Lower lobe of right lung (tissue), 2 donors: ENCODE measurements at regions not wholly inside any gene's neighbourhood (a gene's known extent, or its start where the extent isn't known, plus 50 kb on each side); places are given as distances from the start of the nearest gene placed in this dataset.

Source experiments
- ATAC-seq, 2 donors: fragments of 200-7000 bp; cut with Tn5 transposase; one replicate each; pipeline ENCODE4 v1.9.1; 2020 to 2022; ENCODE audit warnings: mild to moderate bottlenecking in 2 of 2, moderate library complexity in 2 of 2
- DNase-seq: peaks from one replicate; pipeline ENCODE4 v3.0.0-alpha.2; 2020
- H3K27ac ChIP-seq: fragments of 200-600 bp; one replicate; pipeline ENCODE4 v1.8.0; 2022
- H3K27me3 ChIP-seq: fragments of 200-600 bp; one replicate; pipeline ENCODE4 v1.8.0; 2022; ENCODE audit warnings: low read depth
- H3K36me3 ChIP-seq: fragments of 200-600 bp; one replicate; pipeline ENCODE4 v1.8.0; 2022; ENCODE audit warnings: mild to moderate bottlenecking
- H3K4me1 ChIP-seq: fragments of 200-600 bp; one replicate; pipeline ENCODE4 v1.8.0; 2022
- H3K4me3 ChIP-seq: fragments of 200-600 bp; one replicate; pipeline ENCODE4 v1.8.0; 2022; ENCODE audit warnings: mild to moderate bottlenecking
- H3K9me3 ChIP-seq: fragments of 200-600 bp; one replicate; pipeline ENCODE4 v1.8.0; 2022
- CTCF ChIP-seq: fragments of 200-600 bp; IDR thresholded peaks from one replicate; pipeline ENCODE4 v1.8.0; 2022; ENCODE audit warnings: antibody characterized with exemption, mild to moderate bottlenecking
- intact Hi-C: fragments of 100-400 bp; cut with DNase I; formaldehyde crosslinking; loops from one replicate; pipeline ENCODE4 v1.11.0; 2022
- donor health status: DM: no; HTN: yes; CAD: no; lungs with severe emphysema.

DNA sequence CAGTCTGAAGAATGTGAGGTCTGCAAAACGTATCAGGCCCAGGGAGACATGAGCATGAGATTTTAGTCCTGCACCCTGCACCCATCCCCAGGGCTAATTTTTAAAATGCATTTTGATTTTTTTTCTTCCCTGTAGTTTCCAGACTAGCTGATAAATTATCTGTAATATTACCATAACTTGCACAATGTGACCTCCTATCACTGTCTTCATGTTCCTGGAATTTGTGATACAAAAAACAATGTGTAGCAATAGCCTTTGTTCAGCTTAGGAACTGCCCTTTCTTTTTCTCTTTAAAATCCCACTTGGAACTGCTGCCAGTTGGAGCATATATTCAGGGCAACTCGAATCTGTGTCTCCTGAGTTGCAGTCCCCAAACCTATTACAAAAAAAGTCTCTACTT, 222.8 kb upstream of the HS6ST1 start:
- Histone ChIP-seq H3K9me3 (no peaks in the 10 kb centered on the region), H3K4me3 (no peak overlapping the region), H3K27me3 (no peaks in the 10 kb centered on the region), H3K36me3 (no peaks in the 10 kb centered on the region), H3K27ac (no peak overlapping the region), H3K4me1 (no peaks in the 10 kb centered on the region)
- ATAC-seq = no peak
- TF ChIP-seq CTCF = no peak
- no peak for DNase-seq
- intact Hi-C loops = no loop called here

- no peak for TF ChIP-seq CTCF
- no peaks in the 10 kb centered on the region for H3K36me3 ChIP-seq
- H3K27me3 ChIP-seq = no peaks in the 10 kb centered on the region
- DNase-seq = no peak
- no peak for ATAC-seq
- H3K4me1 ChIP-seq = no peaks in the 10 kb centered on the region
- intact Hi-C loops = no loop called here
- no peaks in the 10 kb centered on the region for H3K9me3 ChIP-seq
- H3K27ac ChIP-seq = no peak overlapping the region
- H3K4me3 ChIP-seq = no peak overlapping the region
Observed at GRCh38 chr2:128543036-128543435, 224.4 kb upstream of the HS6ST1 start.

DNA sequence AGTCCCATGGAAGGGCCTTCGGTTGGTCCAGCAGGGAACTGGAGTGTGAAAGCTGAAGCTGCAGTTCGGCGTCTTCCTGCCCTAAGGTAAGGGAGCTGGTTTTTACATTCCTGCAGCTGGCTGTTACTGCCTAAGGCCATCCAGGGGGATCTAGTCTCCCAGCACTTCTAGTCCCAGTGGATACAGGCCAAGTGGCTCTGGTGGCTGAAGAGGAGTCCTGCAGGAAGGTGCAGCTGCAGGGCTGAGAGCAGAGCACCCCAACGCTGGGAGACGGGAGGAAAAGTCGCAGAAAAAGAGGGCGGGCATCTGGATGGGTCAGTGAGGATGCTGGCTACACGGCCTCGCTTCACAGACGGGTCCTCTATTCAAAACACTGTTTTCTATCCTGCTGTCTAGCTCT, 225.0 kb upstream of the HS6ST1 start:
- no peaks in the 10 kb centered on the region for H3K27me3 ChIP-seq
- H3K9me3 ChIP-seq = no peaks in the 10 kb centered on the region
- no peak overlapping the region for H3K4me3 ChIP-seq
- TF ChIP-seq CTCF = no peak
- no peak overlapping the region for H3K27ac ChIP-seq
- intact Hi-C loops = no loop called here
- H3K4me1 ChIP-seq = no peaks in the 10 kb centered on the region
- H3K36me3 ChIP-seq = no peaks in the 10 kb centered on the region
- ATAC-seq (no peak), DNase-seq (no peak)

- Histone ChIP-seq H3K9me3 (no peaks in the 10 kb centered on the region), H3K36me3 (no peaks in the 10 kb centered on the region), H3K27ac (no peak overlapping the region), H3K4me1 (no peaks in the 10 kb centered on the region), H3K27me3 (no peaks in the 10 kb centered on the region), H3K4me3 (no peak overlapping the region)
- ATAC-seq (no peak), DNase-seq (no peak)
- TF ChIP-seq CTCF = no peak
- intact Hi-C loops = no loop called here
Observed at GRCh38 chr2:128544321-128545037, 225.8 kb upstream of the HS6ST1 start.

- DNase-seq (no peak), ATAC-seq (no peak)
- Histone ChIP-seq H3K27me3 (no peaks in the 10 kb centered on the region), H3K9me3 (no peaks in the 10 kb centered on the region), H3K27ac (no peak overlapping the region), H3K4me3 (no peak overlapping the region), H3K4me1 (no peaks in the 10 kb centered on the region), H3K36me3 (no peaks in the 10 kb centered on the region)
- TF ChIP-seq CTCF = no peak
- intact Hi-C loops = no loop called here
Observed at GRCh38 chr2:128545085-128545484, 226.4 kb upstream of the HS6ST1 start.

DNA sequence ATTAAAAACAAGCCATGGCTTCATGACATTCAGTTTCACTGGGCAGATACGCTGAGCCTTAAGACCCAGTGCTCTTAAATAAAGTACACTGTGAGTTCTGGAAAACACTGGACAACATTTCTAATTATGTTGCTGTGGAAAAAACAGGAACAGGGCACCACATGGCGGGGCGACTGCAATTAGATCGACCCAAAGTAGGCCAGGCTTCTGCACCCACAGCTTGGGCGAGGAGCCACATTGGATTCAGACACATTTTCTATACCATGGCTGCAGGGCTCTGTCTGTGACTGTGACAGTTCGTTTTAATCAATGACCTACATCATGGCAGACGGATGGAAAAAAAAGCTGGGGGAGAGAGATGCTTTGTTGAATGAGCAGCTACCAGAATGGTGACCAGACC, 227.2 kb upstream of the HS6ST1 start:
- Histone ChIP-seq H3K4me1 (no peaks in the 10 kb centered on the region), H3K36me3 (no peaks in the 10 kb centered on the region), H3K4me3 (no peak overlapping the region), H3K27ac (no peak overlapping the region), H3K9me3 (no peaks in the 10 kb centered on the region), H3K27me3 (no peaks in the 10 kb centered on the region)
- intact Hi-C loops = no loop called here
- ATAC-seq (no peak), DNase-seq (no peak)
- TF ChIP-seq CTCF = no peak
